ENCODE measurements at regions not wholly inside any gene's neighbourhood (a gene's known extent, or its start where the extent isn't known, plus 50 kb on each side); places are given as distances from the start of the nearest gene placed in this dataset.

DNA sequence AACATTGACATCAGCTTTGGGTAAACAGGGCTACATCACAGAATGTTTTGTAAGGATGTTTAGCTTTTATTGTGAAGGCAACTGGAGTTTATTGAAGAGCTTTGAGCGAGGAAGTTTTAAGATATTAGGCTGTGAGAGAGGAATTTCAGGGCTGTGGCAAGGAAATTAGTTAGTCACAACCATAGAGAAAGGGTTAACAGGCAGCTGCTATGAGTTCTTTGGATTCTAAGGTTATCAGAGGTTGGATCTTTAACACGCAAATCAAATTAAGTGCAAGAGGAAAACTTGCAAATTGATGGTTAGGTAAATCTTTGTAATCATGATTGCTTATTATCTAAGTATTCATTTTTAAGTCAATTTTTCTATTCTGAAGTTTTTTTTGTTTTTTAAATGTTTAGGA is 156.0 kb downstream of the UGT8 start:
- ChIA-PET CTCF (no interaction called here), POLR2A (no interaction called here)
- no peaks in the 10 kb centered on the region for H3K36me3 ChIP-seq (replicated peaks in 1 of 2; ENCODE audit: control insufficient read depth in 1 of 2, insufficient read depth in 2 of 2, low read length in 1 of 2)
- H3K9ac ChIP-seq = no peak overlapping the region
- H3K9me2 ChIP-seq = no peaks in the 10 kb centered on the region
- H3F3A ChIP-seq (replicated peaks; ENCODE audit: insufficient read depth) = no peaks in the 10 kb centered on the region
- no peak overlapping the region for H3K4me3 ChIP-seq (ENCODE audit: low read depth in 2 of 2, low read length in 1 of 2)
- H2AFZ ChIP-seq (ENCODE audit: low read depth) = no peak overlapping the region
- H3K4me2 ChIP-seq = no peak overlapping the region
- H3K4me1 ChIP-seq (ENCODE audit: control insufficient read depth in 1 of 2, insufficient read depth in 2 of 2, low read depth in 1 of 2, low read length in 1 of 2) = no peaks in the 10 kb centered on the region
- H3K27ac ChIP-seq (ENCODE audit: low read depth in 2 of 2, low read length in 1 of 2) = no peak overlapping the region
- TF ChIP-seq RAD21 (IDR thresholded peaks at IDR 0.05; ENCODE audit: low read length) (no peak), GABPA (IDR thresholded peaks at IDR 0.05; ENCODE audit: low read depth) (no peak), NFIC (IDR thresholded peaks at IDR 0.05; ENCODE audit: borderline replicate concordance) (no peak), SMC3 (IDR thresholded peaks at IDR 0.05; ENCODE audit: low read depth, low read length) (no peak), SIN3A (IDR thresholded peaks at IDR 0.05; ENCODE audit: borderline replicate concordance, low read depth, low read length) (no peak), TCF12 (IDR thresholded peaks at IDR 0.05) (no peak), FOXM1 (IDR thresholded peaks at IDR 0.05; ENCODE audit: low read depth) (no peak), JUND (IDR thresholded peaks at IDR 0.05) (no peak), ELF1 (IDR thresholded peaks at IDR 0.05) (no peak)
- TF ChIP-seq, protein P1, sequence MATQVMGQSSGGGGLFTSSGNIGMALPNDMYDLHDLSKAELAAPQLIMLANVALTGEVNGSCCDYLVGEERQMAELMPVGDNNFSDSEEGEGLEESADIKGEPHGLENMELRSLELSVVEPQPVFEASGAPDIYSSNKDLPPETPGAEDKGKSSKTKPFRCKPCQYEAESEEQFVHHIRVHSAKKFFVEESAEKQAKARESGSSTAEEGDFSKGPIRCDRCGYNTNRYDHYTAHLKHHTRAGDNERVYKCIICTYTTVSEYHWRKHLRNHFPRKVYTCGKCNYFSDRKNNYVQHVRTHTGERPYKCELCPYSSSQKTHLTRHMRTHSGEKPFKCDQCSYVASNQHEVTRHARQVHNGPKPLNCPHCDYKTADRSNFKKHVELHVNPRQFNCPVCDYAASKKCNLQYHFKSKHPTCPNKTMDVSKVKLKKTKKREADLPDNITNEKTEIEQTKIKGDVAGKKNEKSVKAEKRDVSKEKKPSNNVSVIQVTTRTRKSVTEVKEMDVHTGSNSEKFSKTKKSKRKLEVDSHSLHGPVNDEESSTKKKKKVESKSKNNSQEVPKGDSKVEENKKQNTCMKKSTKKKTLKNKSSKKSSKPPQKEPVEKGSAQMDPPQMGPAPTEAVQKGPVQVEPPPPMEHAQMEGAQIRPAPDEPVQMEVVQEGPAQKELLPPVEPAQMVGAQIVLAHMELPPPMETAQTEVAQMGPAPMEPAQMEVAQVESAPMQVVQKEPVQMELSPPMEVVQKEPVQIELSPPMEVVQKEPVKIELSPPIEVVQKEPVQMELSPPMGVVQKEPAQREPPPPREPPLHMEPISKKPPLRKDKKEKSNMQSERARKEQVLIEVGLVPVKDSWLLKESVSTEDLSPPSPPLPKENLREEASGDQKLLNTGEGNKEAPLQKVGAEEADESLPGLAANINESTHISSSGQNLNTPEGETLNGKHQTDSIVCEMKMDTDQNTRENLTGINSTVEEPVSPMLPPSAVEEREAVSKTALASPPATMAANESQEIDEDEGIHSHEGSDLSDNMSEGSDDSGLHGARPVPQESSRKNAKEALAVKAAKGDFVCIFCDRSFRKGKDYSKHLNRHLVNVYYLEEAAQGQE (IDR thresholded peaks at IDR 0.05; ENCODE audit: low read depth, low read length) = no peak
- TF ChIP-seq, protein P2, sequence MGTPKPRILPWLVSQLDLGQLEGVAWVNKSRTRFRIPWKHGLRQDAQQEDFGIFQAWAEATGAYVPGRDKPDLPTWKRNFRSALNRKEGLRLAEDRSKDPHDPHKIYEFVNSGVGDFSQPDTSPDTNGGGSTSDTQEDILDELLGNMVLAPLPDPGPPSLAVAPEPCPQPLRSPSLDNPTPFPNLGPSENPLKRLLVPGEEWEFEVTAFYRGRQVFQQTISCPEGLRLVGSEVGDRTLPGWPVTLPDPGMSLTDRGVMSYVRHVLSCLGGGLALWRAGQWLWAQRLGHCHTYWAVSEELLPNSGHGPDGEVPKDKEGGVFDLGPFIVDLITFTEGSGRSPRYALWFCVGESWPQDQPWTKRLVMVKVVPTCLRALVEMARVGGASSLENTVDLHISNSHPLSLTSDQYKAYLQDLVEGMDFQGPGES (IDR thresholded peaks at IDR 0.05; ENCODE audit: low read depth, low read length) = no peak
- TF ChIP-seq, protein P3, sequence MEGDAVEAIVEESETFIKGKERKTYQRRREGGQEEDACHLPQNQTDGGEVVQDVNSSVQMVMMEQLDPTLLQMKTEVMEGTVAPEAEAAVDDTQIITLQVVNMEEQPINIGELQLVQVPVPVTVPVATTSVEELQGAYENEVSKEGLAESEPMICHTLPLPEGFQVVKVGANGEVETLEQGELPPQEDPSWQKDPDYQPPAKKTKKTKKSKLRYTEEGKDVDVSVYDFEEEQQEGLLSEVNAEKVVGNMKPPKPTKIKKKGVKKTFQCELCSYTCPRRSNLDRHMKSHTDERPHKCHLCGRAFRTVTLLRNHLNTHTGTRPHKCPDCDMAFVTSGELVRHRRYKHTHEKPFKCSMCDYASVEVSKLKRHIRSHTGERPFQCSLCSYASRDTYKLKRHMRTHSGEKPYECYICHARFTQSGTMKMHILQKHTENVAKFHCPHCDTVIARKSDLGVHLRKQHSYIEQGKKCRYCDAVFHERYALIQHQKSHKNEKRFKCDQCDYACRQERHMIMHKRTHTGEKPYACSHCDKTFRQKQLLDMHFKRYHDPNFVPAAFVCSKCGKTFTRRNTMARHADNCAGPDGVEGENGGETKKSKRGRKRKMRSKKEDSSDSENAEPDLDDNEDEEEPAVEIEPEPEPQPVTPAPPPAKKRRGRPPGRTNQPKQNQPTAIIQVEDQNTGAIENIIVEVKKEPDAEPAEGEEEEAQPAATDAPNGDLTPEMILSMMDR (IDR thresholded peaks at IDR 0.05) = no peak
- TF ChIP-seq, protein P4, sequence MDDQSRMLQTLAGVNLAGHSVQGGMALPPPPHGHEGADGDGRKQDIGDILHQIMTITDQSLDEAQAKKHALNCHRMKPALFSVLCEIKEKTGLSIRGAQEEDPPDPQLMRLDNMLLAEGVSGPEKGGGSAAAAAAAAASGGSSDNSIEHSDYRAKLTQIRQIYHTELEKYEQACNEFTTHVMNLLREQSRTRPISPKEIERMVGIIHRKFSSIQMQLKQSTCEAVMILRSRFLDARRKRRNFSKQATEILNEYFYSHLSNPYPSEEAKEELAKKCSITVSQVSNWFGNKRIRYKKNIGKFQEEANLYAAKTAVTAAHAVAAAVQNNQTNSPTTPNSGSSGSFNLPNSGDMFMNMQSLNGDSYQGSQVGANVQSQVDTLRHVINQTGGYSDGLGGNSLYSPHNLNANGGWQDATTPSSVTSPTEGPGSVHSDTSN (IDR thresholded peaks at IDR 0.05) = no peak
- H3K9me3 ChIP-seq = no peaks in the 10 kb centered on the region
- no peak for DNase-seq
- H4K20me1 ChIP-seq (ENCODE audit: insufficient read depth) = no peaks in the 10 kb centered on the region
- 6% methylated on average over 2 of the region's 2 CpGs for WGBS (ENCODE audit: low lambda C conversion rate)
- no peaks in the 10 kb centered on the region for H3K79me2 ChIP-seq (ENCODE audit: insufficient read depth)
- H3K27me3 ChIP-seq (ENCODE audit: insufficient read depth) = no peaks in the 10 kb centered on the region
